ENCODE measurements at regions not wholly inside any gene's neighbourhood (a gene's known extent, or its start where the extent isn't known, plus 50 kb on each side); places are given as distances from the start of the nearest gene placed in this dataset.
A peak's percentile ranks its signal among the peaks of the same experiment; 100 is the strongest.

DNA sequence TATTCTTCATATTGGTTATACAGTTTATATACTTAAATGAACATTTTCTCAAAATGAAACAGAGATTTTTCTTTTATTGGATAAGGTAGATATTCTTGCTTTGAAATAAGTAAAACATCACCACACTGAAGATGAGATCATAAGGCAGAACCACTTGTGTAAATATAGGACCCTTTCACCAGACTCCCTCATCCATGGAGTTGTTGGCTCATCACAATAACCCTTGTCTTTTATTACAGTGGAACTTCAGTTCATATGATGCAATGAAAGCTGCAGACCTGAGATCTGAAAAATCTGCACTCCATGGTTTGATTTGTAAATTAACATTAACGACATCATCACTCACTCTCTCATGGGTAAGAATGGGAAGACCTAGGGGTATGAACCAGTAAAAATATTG lies 51.9 kb upstream of the DBX2 start:
- DNase-seq = no peak

DNA sequence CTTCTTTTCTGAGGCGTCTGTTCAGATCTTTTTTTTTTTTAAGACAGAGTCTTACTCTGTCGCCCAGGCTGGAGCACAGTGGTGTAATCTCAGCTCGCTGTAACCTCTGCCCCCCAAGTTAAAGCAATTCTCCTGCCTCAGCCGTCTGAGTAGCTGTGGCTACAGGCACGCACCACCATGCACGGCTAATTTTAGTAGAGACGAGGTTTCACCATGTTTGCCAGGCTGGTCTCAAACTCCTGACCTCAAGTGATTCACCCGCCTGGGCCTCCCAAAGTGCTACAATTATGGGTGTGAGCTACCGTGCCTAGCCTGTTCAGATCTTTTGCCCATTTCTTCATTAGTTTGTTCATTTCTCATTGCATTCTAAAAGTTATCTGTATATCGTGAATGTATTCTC lies 55.1 kb upstream of the DBX2 start:
- DNase-seq = no peak

DNA sequence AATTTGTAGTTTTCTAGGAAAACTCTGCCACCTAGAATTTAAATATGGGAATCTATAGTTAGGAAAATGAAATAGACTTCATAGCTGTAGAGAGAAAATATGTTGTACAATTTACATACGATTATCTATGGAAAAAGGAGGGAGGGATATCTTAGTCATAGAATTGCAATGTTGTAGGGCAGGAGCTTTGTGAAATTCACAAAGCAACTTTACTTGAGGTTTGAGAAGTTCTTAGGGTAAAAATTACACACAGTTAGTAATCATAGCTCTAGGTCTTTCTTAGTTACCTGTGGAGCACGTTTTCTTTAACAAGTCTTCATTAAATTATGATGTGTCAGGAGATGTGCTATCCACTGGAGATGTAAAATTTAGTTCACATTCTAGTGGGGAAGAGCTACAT lies 61.4 kb upstream of the DBX2 start:
- no peak for DNase-seq

DNA sequence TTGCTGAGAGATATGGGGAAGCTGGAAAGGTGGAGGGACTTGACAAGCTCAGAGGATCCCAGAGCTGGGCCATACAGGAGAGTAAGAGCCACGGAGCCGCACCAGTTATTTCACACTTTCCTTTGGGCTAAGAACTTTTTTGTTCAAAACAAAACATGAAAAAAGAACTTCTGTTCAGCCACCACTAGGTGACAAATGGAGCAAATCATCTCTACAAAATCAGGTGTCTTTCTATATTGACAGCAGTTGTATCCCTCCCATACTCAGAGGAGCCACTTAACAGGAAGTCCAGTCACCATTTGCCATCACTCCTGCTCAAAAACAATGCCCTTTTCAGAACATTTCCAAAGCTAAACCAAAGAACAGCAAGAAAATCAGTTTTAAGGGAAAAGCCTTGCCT lies 70.3 kb upstream of the DBX2 start:
- DNase-seq = no peak

DNA sequence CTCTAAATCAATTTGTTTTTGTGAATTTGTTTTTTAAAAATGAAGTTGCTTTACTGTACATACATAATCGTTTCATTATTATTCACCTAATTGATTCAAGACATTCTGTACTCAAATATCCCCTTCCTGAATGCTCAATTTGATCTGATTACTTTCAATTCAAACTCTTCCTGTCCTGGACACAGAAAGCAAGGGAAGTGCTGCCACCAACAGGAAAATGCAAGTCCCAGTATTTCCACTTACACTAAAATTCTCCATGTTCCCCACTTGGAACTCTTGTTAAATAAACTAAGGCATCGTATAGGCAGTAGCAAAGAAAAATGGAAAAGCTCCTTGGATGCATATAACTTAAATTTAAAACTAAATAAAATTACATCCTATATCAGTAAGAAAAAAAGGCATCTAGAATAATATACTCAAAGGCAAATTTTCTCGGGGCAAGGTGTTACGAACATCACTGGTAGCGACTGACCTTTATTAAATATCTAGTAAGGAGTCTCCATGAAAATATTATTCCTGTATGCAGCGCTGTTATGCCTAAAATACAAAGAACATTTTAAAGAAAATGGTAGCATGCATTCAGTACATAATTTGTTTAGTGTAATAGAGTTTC lies 72.0 kb upstream of the DBX2 start:
- no peak for DNase-seq

DNA sequence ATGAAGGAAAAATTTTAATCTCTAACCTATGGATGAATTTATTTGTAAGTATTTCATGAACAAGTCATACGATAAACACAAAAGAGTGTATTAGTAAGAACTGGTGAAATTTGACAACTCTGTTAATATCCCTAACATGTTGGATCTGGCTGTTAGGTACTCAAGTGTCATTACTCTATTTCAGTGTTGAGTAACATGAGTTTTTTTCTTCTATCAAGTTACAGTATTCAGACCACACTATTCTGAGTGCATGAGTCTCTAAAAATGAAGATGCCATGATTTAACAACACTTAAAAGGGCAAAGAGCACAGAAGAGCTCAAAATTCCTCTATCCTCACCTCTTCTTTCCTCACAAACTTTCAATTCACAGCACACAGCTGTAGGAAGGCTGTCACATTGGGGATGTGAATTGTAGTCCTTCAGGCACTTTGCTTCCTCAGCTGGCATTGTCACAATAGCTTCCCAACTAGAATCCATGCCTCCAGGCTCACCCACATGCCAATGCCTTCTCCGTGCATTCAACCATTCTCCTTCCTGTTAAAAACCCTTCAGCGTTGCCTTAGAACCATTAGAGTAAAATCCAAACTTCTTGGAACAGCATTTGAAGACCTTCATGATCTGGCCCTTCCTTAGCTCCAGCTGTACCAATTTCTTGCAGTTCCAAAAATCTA lies 73.7 kb upstream of the DBX2 start:
- DNase-seq = no peak

DNA sequence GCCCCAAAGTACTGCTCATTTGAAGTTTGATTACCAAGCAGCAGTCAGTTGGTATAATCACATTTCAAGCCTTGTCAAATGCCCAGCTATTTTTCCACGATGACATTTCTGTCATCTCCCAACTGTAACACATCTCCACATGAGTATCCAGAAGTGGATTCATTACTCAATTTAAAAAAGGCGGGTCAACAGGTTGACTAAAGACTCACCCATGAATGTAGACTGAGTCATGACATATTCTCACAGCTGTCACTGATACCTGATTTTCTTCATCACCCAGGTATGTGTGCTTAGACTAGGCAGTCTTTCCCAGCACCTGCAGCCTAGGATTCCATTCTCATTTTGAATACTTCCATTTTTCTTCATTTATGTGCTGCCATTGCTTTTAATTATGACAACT lies 75.1 kb upstream of the DBX2 start:
- no peak for DNase-seq

DNA sequence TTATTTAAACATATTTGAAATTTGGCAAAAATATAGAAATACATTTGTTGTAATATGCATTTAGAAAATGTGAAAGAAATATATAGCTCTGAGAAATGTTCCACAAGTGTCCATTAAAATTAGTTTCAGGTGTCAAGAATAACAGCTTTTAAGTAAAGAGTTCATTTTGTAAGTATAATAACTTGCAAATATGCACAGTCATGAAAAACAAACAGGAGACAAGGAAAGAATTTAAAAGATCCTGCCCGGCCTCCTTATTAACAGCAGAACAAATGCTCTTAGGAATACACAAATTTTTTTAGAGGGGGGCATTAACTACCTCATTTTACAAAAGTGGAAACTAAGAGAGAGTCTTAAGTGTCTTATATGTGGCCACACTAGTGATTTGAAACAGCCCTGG lies 77.7 kb upstream of the DBX2 start:
- no peak for DNase-seq

DNA sequence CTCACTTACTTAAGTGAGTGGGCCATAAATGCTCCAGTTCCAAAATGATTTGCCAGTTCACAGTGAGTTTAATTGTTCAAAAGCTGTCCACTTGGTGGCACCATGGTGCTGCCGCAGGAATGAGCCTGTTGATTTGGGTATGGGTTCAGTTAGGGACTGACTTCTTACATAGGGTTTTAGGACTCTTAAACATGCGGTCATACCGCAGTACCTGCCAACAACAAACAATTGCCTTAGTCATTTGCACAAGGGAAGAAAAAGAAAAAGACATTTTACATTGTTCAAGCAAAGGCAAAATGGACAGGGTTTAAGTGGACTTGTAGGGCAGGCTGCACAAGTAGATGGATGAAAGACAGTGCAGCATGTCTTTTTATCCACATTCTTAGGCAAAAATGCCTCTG lies 80.0 kb upstream of the DBX2 start:
- DNase-seq = peak; percentile 28

DNA sequence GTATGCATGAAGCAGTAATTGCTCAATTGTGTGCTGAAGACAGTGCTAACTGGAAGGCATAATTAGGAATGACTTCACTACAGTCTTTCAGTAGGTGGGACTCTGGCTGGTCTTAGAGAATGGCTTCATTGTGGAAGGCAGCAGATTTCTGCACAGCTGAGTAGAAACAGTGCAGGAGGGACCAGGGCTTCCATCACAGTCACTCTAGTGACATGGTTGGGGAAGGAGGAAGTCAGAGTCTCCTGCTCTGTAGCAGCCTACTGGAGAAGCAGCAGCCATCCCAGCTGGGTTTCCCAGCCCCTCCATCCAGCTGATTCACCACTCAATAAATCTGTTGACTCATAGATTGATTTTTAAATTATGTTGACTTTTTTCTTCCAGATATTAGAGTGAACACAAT lies 80.6 kb upstream of the DBX2 start:
- DNase-seq = no peak

DNA sequence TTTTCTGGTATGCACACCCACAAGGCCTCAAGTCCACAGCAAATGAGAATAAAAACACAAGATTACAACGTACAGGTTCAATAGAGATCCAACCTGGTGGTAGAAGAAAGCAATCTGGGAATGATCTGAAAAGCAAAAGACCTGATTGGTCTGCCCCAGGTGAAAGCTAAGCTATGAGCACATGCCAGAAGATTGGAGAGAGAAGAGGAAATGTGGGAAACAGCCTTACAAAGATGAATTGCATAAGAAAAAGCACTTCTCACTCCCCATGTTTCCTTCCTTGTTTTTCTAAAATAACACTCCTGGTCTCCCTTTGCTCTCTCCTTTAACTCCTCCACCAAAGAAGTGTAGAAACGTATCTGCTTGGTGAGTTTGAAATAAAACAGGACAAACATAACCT lies 77.3 kb upstream of the ANO6 start:
- DNase-seq = no peak

DNA sequence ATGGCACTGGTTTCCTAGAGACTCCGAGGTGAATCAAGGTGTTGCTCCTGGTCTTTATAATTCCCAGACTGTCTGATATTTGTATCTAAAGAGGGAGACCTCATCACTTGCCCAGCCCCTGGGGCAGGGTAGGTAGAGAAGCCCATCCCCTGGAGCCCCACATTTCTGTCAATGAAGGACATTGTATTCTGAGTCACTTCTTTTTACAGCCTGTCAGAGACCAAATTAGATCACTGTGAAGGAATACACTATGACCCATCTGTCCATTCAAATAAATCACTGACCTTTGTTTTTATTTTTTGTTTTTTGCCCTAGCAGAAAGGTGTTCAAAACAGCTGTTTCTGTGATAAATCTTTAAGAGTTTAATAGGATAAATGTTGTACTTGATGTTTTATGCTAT lies 67.9 kb upstream of the ANO6 start:
- no peak for DNase-seq

DNA sequence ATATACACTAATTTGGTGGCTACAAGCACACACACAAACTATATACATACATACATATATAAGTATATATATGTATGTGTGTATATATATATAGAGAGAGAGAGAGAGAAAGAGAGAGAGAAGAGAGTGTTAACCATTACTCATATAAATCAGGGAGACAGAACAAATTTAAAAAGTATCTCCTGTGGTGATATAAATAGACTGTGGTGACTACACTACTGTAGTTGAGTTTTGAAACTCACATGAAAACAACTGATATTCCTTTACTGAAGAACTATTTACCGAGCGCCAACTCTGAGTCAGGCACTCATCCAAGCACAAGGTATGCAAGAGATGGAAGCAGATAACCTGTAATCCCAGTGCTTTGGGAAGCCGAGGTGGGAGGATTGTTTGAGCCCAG lies 67.3 kb upstream of the ANO6 start:
- no peak for DNase-seq

DNA sequence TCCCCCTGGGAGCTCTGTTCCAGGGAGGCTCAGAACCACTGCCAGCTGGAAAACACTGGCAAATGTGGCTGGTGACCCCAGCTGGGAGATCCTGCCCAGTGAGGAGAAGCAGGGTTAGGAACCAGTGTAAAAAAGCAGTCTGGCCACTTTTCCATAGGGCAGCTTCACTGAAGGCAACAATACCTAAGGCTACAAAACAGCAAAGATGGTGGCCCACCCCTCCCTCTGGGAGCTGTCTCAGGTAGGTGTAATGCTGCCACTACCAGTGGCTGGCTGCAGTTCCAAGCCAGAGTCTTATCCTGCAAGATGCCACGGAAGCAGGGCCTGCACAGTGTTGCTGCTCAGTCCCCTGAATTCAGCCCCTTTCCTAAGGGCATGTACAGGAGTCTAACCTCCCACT lies 50.6 kb upstream of the ANO6 start:
- DNase-seq = no peak

DNA sequence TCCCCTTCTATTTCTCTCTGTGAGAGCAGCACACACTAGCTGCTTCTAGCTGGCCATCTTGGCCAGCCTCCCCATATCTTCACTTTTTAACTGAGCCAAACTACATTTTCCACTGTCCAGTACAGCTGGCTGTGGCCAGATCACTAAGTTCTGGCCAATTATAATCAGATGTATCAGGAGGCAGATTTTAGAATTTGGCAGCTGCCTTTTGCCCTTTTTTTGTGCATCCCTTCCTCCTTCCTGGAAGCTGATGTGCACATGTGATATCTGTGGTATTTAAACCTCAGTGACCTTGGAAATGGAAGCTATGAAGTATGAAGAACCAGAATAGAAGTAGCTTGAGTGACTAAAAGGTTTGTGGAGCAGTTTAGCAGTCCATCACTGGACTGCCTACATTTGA lies 49.8 kb upstream of the ANO6 start:
- DNase-seq = no peak
